Common myeloid progenitor, CD34-positive (primary cell): ENCODE measurements at regions not wholly inside any gene's neighbourhood (a gene's known extent, or its start where the extent isn't known, plus 50 kb on each side); places are given as distances from the start of the nearest gene placed in this dataset.

ENCODE experiments used
- CTCF ChIA-PET: fragments of 350-600 bp; sonication (Branson Sonifier 250); formaldehyde crosslinking; loops from one replicate; lab custom pipeline; 2021; ENCODE audit warnings: antibody characterized with exemption; lab: Charles Lee
- POLR2A ChIA-PET: fragments of 350-600 bp; sonication (Branson Sonifier 250); formaldehyde crosslinking; loops from one replicate; lab custom pipeline; 2021; ENCODE audit warnings: antibody characterized with exemption; lab: Charles Lee
- DNase-seq, 3 donors: peaks; one replicate each; pipeline versions ENCODE4 v3.0.0 to v3.0.0-alpha.2; 2013
- H3K27ac ChIP-seq, 2 experiments: 1 replicate in 1 of 2; 2 replicates in 1 of 2; pipeline ENCODE4 v1.7.0; 2013; ENCODE audit warnings: inconsistent platforms in 2 of 2, low read length in 2 of 2, mild to moderate bottlenecking in 2 of 2, low read depth in 1 of 2, moderate library complexity in 1 of 2; ENCODE audit not compliant: severe bottlenecking in 2 of 2, insufficient read depth in 1 of 2, poor library complexity in 1 of 2
- H3K27me3 ChIP-seq, 5 experiments: replicated peaks in 2 of 5; 1 replicate in 3 of 5; 2 replicates in 2 of 5; pipeline versions ENCODE4 v1.6.1 to v1.7.0; 2013; ENCODE audit warnings: low read length in 4 of 5, mild to moderate bottlenecking in 2 of 5, moderate library complexity in 2 of 5, inconsistent platforms in 1 of 5; ENCODE audit not compliant: insufficient read depth in 5 of 5, control insufficient read depth in 4 of 5
- H3K36me3 ChIP-seq, 4 experiments: 1 replicate in 2 of 4; 2 replicates in 2 of 4; pipeline versions ENCODE4 v1.6.1 to v1.7.0; 2013; ENCODE audit warnings: low read length in 3 of 4, control low read depth in 1 of 4, mild to moderate bottlenecking in 1 of 4; ENCODE audit not compliant: control insufficient read depth in 4 of 4, insufficient read depth in 4 of 4
- H3K4me1 ChIP-seq, 4 experiments: 1 replicate in 3 of 4; 2 replicates in 1 of 4; pipeline versions ENCODE4 v1.6.1 to v1.7.1; 2013; ENCODE audit warnings: low read length in 3 of 4, mild to moderate bottlenecking in 3 of 4, control low read depth in 1 of 4, inconsistent platforms in 1 of 4, moderate library complexity in 1 of 4; ENCODE audit not compliant: control insufficient read depth in 4 of 4, insufficient read depth in 4 of 4; ENCODE audit errors: control extremely low read depth in 1 of 4
- H3K4me3 ChIP-seq, 7 experiments: 1 replicate in 4 of 7; 2 replicates in 3 of 7; pipeline versions ENCODE4 v1.5.1 to v1.7.0; 2013; ENCODE audit warnings: mild to moderate bottlenecking in 7 of 7, low read length in 6 of 7, moderate library complexity in 6 of 7, inconsistent platforms in 2 of 7, low read depth in 2 of 7, control low read depth in 1 of 7; ENCODE audit not compliant: insufficient read depth in 4 of 7, control insufficient read depth in 1 of 7; ENCODE audit errors: extremely low read depth in 1 of 7
- H3K9me3 ChIP-seq, 5 experiments: 1 replicate in 4 of 5; 2 replicates in 1 of 5; pipeline versions ENCODE4 v1.6.1 to v1.7.1; 2013; ENCODE audit warnings: low read length in 4 of 5, mild to moderate bottlenecking in 2 of 5, inconsistent platforms in 1 of 5, low read depth in 1 of 5, moderate library complexity in 1 of 5; ENCODE audit not compliant: control insufficient read depth in 4 of 5, insufficient read depth in 2 of 5; ENCODE audit errors: control extremely low read depth in 1 of 5
- WGBS: methylation state at CpG from one replicate; pipeline ENCODE4 v1.1.5; 2013; ENCODE audit not compliant: insufficient coverage; 5-methylcytosine and 5-hydroxymethylcytosine counted together

DNA sequence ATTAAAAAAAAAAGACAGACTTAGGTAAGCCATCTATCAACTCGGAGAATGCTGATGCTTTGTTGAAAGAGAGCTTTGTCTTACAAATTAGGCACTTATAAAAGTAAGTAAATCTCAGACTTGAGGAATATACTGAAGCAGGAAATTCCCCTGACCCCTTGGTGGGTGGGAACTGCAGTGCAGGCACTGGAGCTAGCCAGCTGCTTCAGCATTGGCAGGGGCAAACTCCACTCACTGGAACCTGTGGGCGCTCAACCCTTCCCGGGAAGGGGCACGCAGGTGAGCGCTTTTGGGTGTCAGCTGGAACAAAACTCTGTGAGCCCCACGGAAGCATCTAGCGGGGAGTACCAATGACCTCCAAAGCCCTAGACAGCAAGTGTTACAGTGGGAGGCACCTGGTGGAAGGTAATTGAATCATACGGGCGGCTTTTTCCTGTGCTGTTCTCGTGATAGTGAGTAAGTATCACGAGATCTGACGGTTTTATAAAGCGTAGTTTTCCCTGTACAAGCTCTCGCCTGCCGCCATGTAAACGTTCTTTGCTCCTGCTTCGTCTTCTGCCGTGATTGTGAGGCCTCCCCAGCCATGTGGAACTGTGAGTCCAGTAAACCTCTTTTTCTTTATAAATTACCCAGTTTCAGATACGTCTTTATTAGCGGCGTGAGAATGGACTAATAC, 628.0 kb upstream of the CDH18 start:
- no peaks in the 10 kb centered on the region for H3K27me3 ChIP-seq
- no peak overlapping the region for H3K27ac ChIP-seq
- ChIA-PET CTCF (interaction anchor here (1.0 kb wide), 1 partner anchor 11 kb away, joined by 3 read pairs; no protein-coding TSS in a partner anchor), POLR2A (no interaction called here)
- DNase-seq, result no peak
- H3K9me3 ChIP-seq, result no peaks in the 10 kb centered on the region
- H3K36me3 ChIP-seq, result no peaks in the 10 kb centered on the region
- no peak overlapping the region for H3K4me3 ChIP-seq
- 98% methylated on average over 18 of the region's 21 CpGs for WGBS
- peaks cover 0 to 6% (median under 1%) of the 10 kb centered on the region in 4 experiments for H3K4me1 ChIP-seq

DNA sequence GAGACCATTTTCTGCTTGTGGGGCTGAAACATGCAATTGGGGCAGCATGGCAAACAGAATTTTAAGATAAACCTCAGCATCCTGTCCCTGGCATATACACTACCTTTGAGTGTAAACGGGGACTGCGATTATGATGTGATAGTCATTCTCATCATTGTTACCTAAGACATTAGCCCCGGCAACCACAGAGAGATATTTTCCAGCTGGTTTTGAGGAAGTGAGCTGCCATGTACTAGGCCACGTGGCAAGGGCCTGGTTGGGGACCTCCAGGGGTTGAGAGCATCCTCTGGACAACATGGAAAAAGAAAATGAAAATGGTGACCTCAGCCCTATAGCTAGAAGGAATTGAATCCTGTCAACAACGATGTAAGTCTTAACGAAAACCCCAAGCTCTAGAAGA, 623.6 kb upstream of the CDH18 start:
- Histone ChIP-seq H3K9me3 (no peaks in the 10 kb centered on the region), H3K4me1 (peaks cover 3 to 21% (median 10%) of the 10 kb centered on the region in 4 experiments), H3K4me3 (no peak overlapping the region), H3K27me3 (no peaks in the 10 kb centered on the region), H3K27ac (no peak overlapping the region), H3K36me3 (no peaks in the 10 kb centered on the region)
- CTCF ChIA-PET, result no interaction called here
- POLR2A ChIA-PET, result no interaction called here
- DNase-seq, result peak in 2 of 3 donors; percentile 48 to 62
- 67% methylated on average over 3 of the region's 6 CpGs for WGBS

DNA sequence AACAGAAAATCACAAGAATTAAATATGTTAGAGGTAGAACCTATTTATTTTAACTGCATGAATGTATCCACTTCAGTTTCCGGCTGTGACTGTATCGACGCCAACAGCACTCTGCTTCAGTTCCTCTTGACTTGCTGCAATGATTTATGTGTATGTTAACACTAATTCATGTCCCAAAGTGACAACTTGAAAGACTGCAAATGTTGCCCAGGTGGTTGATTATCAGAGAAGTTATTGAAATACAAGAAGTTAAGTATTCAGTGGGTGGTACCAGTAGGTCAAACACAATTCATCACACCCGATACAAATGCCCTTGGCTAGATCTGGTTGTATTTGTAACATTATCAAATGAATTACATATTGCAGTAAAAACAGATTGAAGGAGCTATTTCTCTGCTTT, 622.7 kb upstream of the CDH18 start:
- no peak overlapping the region for H3K4me3 ChIP-seq
- POLR2A ChIA-PET, result no interaction called here

DNA sequence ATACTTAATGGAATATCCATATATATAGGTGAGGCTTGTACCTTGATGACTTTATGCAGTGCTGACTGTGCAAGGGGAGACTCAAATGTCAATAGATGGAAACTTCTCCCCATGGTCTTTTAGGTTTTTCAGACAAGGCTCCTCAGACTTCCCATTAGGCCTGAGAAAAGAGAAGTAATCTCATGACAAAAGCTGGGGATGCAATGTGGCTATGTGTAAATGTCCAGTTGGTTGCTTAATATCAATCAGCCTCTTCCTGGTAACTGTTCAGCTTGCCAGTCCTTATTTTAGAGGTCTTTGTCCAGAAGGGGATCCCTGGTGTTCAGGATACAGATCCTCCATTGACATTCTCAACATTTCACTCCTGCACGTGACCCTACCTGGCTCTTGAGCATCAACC, 621.1 kb upstream of the CDH18 start:
- 71% methylated on average over 1 of the region's 1 CpG for WGBS
- CTCF ChIA-PET, result no interaction called here
- Histone ChIP-seq H3K27me3 (no peaks in the 10 kb centered on the region), H3K4me3 (no peak overlapping the region), H3K9me3 (no peaks in the 10 kb centered on the region), H3K27ac (no peak overlapping the region), H3K4me1 (peaks cover 3 to 21% (median 12%) of the 10 kb centered on the region in 4 experiments), H3K36me3 (no peaks in the 10 kb centered on the region)
- DNase-seq, result peak in 1 of 3 donors; percentile 4
- POLR2A ChIA-PET, result no interaction called here

More for the DNA sequence above, 622.7 kb upstream of the CDH18 start:
- WGBS, result 0% methylated on average over 2 of the region's 4 CpGs
- Histone ChIP-seq H3K4me1 (peaks cover 3 to 21% (median 12%) of the 10 kb centered on the region in 4 experiments), H3K9me3 (no peaks in the 10 kb centered on the region), H3K27ac (no peak overlapping the region), H3K27me3 (no peaks in the 10 kb centered on the region), H3K36me3 (no peaks in the 10 kb centered on the region)
- peak; percentile 28 to 88 (median 80) for DNase-seq
- CTCF ChIA-PET, result no interaction called here

DNA sequence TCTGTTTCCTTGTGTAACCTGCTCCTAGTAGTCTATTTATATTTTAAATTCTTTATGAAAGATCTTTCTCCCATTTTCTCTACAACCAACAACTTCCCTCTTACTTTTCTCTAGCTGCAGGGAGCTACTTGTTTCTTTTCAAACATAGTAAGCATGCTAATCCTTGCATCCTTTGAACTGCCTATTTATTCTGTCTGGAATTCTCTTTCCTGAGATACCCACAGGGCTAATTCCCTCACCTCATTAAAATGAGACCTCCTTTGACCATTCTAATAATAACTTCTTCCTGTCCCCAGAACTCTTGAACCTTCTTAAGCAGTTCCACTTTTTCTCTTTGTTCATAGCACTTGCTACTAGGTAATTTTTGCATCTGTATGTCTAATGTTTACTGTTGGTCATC, 620.6 kb upstream of the CDH18 start:
- Histone ChIP-seq H3K27me3 (no peaks in the 10 kb centered on the region), H3K9me3 (no peaks in the 10 kb centered on the region), H3K4me1 (peaks cover 3 to 21% (median 12%) of the 10 kb centered on the region in 4 experiments), H3K4me3 (no peak overlapping the region), H3K36me3 (no peaks in the 10 kb centered on the region), H3K27ac (no peak overlapping the region)
- DNase-seq, result no peak
- ChIA-PET CTCF (no interaction called here), POLR2A (no interaction called here)

DNA sequence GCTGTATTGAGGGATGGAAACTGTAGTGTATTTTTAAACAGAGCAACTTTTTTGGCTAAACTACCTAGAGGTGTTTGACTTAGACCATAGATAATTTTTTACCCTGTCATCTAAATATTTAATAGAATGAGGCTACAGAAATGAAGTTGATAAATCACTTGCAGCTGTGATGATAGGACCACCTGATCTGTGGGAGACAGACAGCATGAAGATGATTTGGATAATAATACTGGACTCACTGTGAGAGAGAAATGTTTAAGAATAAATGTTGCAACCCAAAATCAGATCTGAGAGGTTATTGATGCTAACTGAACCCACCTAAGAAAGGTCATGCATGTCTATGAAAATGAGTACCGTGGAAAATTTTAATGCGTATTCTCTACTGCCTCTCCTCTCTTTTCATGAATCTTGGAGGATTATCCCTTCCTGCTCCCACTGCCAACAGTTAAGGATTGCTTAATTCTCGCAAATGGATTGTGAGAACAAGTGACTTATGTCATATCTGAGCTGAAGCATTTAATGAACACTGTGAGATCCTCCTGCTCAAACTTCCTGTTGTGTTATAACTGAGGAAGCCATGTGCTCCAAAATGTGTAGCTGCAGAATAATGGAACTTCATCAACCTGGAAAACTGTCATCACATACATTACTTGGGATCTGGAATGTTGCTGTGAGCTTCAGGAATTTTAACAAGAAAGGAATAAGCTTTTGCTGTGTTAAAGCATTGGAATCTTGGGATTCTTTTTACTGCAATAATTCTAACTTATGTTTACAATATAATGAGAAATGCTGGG, 617.9 kb upstream of the CDH18 start:
- Histone ChIP-seq H3K9me3 (no peaks in the 10 kb centered on the region), H3K36me3 (no peaks in the 10 kb centered on the region), H3K4me1 (peaks cover 3 to 20% (median 8%) of the 10 kb centered on the region in 4 experiments), H3K27ac (no peak overlapping the region), H3K27me3 (no peaks in the 10 kb centered on the region), H3K4me3 (no peak overlapping the region)
- CTCF ChIA-PET, result no interaction called here
- DNase-seq, result no peak
- WGBS, result 100% methylated on average over 1 of the region's 3 CpGs
- POLR2A ChIA-PET, result no interaction called here

DNA sequence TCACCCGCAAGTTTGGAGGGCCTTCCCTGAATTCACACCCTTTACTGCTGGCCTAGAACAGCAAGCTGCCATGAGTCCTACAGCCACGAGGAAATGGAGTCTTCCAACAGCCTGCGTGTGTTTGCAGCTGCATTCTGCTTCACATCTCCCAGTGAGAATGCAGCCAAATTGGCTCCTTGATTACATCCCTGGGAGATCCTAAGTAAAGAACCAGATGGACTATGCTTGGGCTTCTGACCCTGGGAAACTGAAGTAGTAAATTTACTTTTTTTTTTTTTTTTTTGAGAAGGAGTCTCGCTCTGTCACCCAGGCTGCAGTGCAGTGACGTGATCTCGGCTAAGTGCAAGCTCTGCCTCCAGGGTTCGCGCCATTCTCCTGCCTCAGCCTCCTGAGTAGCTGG, 617.0 kb upstream of the CDH18 start:
- Histone ChIP-seq H3K27me3 (no peaks in the 10 kb centered on the region), H3K36me3 (no peaks in the 10 kb centered on the region), H3K4me3 (no peak overlapping the region), H3K27ac (no peak overlapping the region), H3K9me3 (peaks cover 0 to 1% (median 0%) of the 10 kb centered on the region in 5 experiments), H3K4me1 (peaks cover 0 to 12% (median 3%) of the 10 kb centered on the region in 4 experiments)
- ChIA-PET POLR2A (no interaction called here), CTCF (no interaction called here)
- 99% methylated on average over 7 of the region's 8 CpGs for WGBS
- no peak for DNase-seq
